GM23338 (cell line): ENCODE measurements at regions not wholly inside any gene's neighbourhood (a gene's known extent, or its start where the extent isn't known, plus 50 kb on each side); places are given as distances from the start of the nearest gene placed in this dataset.

ENCODE experiments used
- ATAC-seq: fragments of 200-7000 bp; cut with Tn5 transposase; 3 replicates; pipeline ENCODE4 v1.9.1; 2020
- DNase-seq: peaks from one replicate; pipeline ENCODE4 v3.0.0-alpha.2; 2015; ENCODE audit warnings: low spot score
- H2AFZ ChIP-seq: fragments of 200-600 bp; sonication (generic); 2 replicates; pipeline ENCODE4 v1.8.0; 2016; ENCODE audit warnings: antibody characterized with exemption, mild to moderate bottlenecking, moderate library complexity
- H3F3A ChIP-seq: fragments of 200-600 bp; sonication (generic); replicated peaks from 2 replicates; pipeline ENCODE4 v1.8.0; 2017; ENCODE audit warnings: antibody characterized with exemption, mixed run types, low read depth
- H3K27ac ChIP-seq: fragments of 200-600 bp; sonication (generic); 2 replicates; pipeline ENCODE4 v1.6.1; 2016; ENCODE audit warnings: low read depth
- H3K27me3 ChIP-seq: fragments of 200-600 bp; sonication (generic); 2 replicates; pipeline ENCODE4 v1.8.0; 2016; ENCODE audit warnings: mild to moderate bottlenecking, mixed run types, moderate library complexity; ENCODE audit not compliant: insufficient read depth
- H3K36me3 ChIP-seq: fragments of 200-600 bp; sonication (generic); 2 replicates; pipeline ENCODE4 v1.8.0; 2016; ENCODE audit warnings: mild to moderate bottlenecking; ENCODE audit not compliant: insufficient read depth
- H3K4me1 ChIP-seq: fragments of 200-600 bp; sonication (generic); 2 replicates; pipeline ENCODE4 v1.8.0; 2016; ENCODE audit warnings: mild to moderate bottlenecking, moderate library complexity; ENCODE audit not compliant: insufficient read depth
- H3K4me2 ChIP-seq: fragments of 200-600 bp; sonication (generic); 2 replicates; pipeline ENCODE4 v1.7.1; 2017; ENCODE audit warnings: mixed run types
- H3K4me3 ChIP-seq: fragments of 200-600 bp; sonication (generic); 2 replicates; pipeline ENCODE4 v1.6.1; 2016; ENCODE audit warnings: mixed run types
- H3K79me2 ChIP-seq: fragments of 200-600 bp; sonication (generic); replicated peaks from 2 replicates; pipeline ENCODE4 v1.8.0; 2017; ENCODE audit warnings: mild to moderate bottlenecking; ENCODE audit not compliant: insufficient read depth
- H3K9me2 ChIP-seq: fragments of 200-600 bp; sonication (generic); 2 replicates; pipeline ENCODE4 v1.8.0; 2017; ENCODE audit not compliant: insufficient read depth
- H4K20me1 ChIP-seq: fragments of 200-600 bp; sonication (generic); replicated peaks from 2 replicates; pipeline ENCODE4 v1.8.0; 2017; ENCODE audit warnings: mild to moderate bottlenecking; ENCODE audit not compliant: insufficient read depth
- H3K27ac Mint-ChIP-seq: 2 replicates; pipeline ENCODE4 v1.8.0; 2020; ENCODE audit warnings: inconsistent platforms, mild to moderate bottlenecking, moderate library complexity, mixed read lengths
- H3K27me3 Mint-ChIP-seq: 3 replicates; pipeline ENCODE4 v1.8.0; 2022; ENCODE audit warnings: low read depth, mild to moderate bottlenecking, moderate library complexity, mixed read lengths, inconsistent platforms; ENCODE audit not compliant: insufficient read depth, poor library complexity
- H3K36me3 Mint-ChIP-seq: 3 replicates; pipeline ENCODE4 v1.8.0; 2021; ENCODE audit warnings: low read depth, mild to moderate bottlenecking, inconsistent platforms, moderate library complexity, mixed read lengths
- H3K4me1 Mint-ChIP-seq: 3 replicates; pipeline ENCODE4 v1.8.0; 2020; ENCODE audit warnings: mild to moderate bottlenecking, inconsistent platforms, mixed read lengths
- H3K4me3 Mint-ChIP-seq: 3 replicates; pipeline ENCODE4 v1.8.0; 2021; ENCODE audit warnings: moderate library complexity, mild to moderate bottlenecking, inconsistent platforms, mixed read lengths
- H3K9me3 Mint-ChIP-seq: 3 replicates; pipeline ENCODE4 v1.8.0; 2020; ENCODE audit warnings: moderate library complexity, mild to moderate bottlenecking, inconsistent platforms, mixed read lengths
- CREB1 ChIP-seq: fragments of 250-450 bp; sonication (Bioruptor Pico); IDR thresholded peaks from 2 replicates; pipeline ENCODE4 v1.5.0; 2020; ENCODE audit warnings: low read depth, mild to moderate bottlenecking, moderate library complexity
- CTCF ChIP-seq, 2 experiments: fragments of 200-600 bp in 1 of 2; sonication (generic) in 1 of 2; conservative IDR thresholded peaks; 2 replicates each; pipeline versions ENCODE4 v1.5.1 to v1.6.1; 2016 to 2017; ENCODE audit warnings: antibody characterized with exemption in 2 of 2, low read depth in 2 of 2, mild to moderate bottlenecking in 2 of 2, moderate library complexity in 1 of 2
- EZH2phosphoT487 ChIP-seq: fragments of 200-600 bp; sonication (generic); IDR thresholded peaks from one replicate; pipeline ENCODE4 v1.8.1; 2018; ENCODE audit warnings: antibody characterized with exemption; ENCODE audit not compliant: unreplicated experiment
- NANOG ChIP-seq: IDR thresholded peaks from 2 replicates; pipeline ENCODE4 v1.6.1; 2016; ENCODE audit warnings: antibody characterized with exemption, borderline replicate concordance
- POLR2AphosphoS5 ChIP-seq: IDR thresholded peaks from 2 replicates; pipeline ENCODE4 v1.6.1; 2016; ENCODE audit warnings: antibody characterized with exemption, low read depth
- STAT1 ChIP-seq: IDR thresholded peaks from one replicate; pipeline ENCODE4 v1.6.1; 2016; ENCODE audit warnings: antibody characterized with exemption; ENCODE audit not compliant: unreplicated experiment
- ZNF114 ChIP-seq: fragments of 250-450 bp; sonication (Bioruptor Pico); IDR thresholded peaks from 2 replicates; pipeline ENCODE4 v1.5.0; 2020; ENCODE audit warnings: mild to moderate bottlenecking, moderate library complexity
- ZNF331 ChIP-seq: fragments of 250-450 bp; sonication (Bioruptor Pico); IDR thresholded peaks from 2 replicates; pipeline ENCODE4 v1.5.0; 2020; ENCODE audit warnings: low read depth, mild to moderate bottlenecking, moderate library complexity
- TF ChIP-seq, protein P1 (sequence below): IDR thresholded peaks from one replicate; pipeline ENCODE4 v1.6.1; 2018; ENCODE audit warnings: antibody characterized with exemption; ENCODE audit not compliant: unreplicated experiment
- TF ChIP-seq, protein P2 (sequence below): fragments of 250-450 bp; sonication (Bioruptor Pico); IDR thresholded peaks from 2 replicates; pipeline ENCODE4 v1.5.0; 2020; ENCODE audit warnings: mild to moderate bottlenecking, moderate library complexity

DNA sequence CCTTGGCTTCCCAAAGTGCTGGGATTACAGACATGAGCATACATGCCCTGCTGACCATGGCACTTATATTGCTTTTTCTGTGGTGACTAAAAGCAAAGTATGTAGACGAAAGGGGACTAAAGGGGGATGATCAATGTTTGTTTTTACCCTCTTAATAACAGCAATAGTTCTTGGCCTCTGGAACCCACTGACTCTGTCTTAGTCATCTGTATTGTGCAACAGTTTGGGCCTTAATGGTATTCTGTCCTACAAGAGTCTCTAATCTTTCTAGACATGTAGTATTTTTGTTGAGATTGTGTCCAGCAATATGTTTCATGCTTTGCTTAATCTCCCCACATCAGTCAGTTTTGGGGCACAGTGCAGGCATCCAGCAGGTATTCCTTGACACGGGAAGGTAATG lies 359.9 kb upstream of the FANCL start:
- Histone ChIP-seq H3K79me2 (no peaks in the 10 kb centered on the region), H3K27ac (no peak overlapping the region), H3K9me2 (peaks cover 11% of the 10 kb centered on the region), H3K4me3 (no peak overlapping the region), H3K4me1 (no peaks in the 10 kb centered on the region), H3K36me3 (no peaks in the 10 kb centered on the region), H4K20me1 (no peaks in the 10 kb centered on the region), H2AFZ (no peak overlapping the region), H3K4me2 (no peak overlapping the region), H3K27me3 (no peaks in the 10 kb centered on the region), H3F3A (no peaks in the 10 kb centered on the region)
- no peaks in the 10 kb centered on the region for H3K4me1 Mint-ChIP-seq
- no peak overlapping the region for H3K27ac Mint-ChIP-seq
- no peaks in the 10 kb centered on the region for H3K9me3 Mint-ChIP-seq
- H3K27me3 Mint-ChIP-seq: peaks cover 1% of the 10 kb centered on the region
- no peaks in the 10 kb centered on the region for H3K36me3 Mint-ChIP-seq
- H3K4me3 Mint-ChIP-seq: no peak overlapping the region
- ATAC-seq (no peak), DNase-seq (no peak)
- TF ChIP-seq, protein P1, sequence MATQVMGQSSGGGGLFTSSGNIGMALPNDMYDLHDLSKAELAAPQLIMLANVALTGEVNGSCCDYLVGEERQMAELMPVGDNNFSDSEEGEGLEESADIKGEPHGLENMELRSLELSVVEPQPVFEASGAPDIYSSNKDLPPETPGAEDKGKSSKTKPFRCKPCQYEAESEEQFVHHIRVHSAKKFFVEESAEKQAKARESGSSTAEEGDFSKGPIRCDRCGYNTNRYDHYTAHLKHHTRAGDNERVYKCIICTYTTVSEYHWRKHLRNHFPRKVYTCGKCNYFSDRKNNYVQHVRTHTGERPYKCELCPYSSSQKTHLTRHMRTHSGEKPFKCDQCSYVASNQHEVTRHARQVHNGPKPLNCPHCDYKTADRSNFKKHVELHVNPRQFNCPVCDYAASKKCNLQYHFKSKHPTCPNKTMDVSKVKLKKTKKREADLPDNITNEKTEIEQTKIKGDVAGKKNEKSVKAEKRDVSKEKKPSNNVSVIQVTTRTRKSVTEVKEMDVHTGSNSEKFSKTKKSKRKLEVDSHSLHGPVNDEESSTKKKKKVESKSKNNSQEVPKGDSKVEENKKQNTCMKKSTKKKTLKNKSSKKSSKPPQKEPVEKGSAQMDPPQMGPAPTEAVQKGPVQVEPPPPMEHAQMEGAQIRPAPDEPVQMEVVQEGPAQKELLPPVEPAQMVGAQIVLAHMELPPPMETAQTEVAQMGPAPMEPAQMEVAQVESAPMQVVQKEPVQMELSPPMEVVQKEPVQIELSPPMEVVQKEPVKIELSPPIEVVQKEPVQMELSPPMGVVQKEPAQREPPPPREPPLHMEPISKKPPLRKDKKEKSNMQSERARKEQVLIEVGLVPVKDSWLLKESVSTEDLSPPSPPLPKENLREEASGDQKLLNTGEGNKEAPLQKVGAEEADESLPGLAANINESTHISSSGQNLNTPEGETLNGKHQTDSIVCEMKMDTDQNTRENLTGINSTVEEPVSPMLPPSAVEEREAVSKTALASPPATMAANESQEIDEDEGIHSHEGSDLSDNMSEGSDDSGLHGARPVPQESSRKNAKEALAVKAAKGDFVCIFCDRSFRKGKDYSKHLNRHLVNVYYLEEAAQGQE: no peak
- TF ChIP-seq CTCF (conservative IDR thresholded peaks at IDR 0.05; ENCODE audit: low read depth in 2 of 2): no peak
- no peak for TF ChIP-seq NANOG
- TF ChIP-seq POLR2AphosphoS5: no peak
- no peak for TF ChIP-seq ZNF114 (CRISPR knock-in tag)
- no peak for TF ChIP-seq EZH2phosphoT487
- TF ChIP-seq, protein P2, sequence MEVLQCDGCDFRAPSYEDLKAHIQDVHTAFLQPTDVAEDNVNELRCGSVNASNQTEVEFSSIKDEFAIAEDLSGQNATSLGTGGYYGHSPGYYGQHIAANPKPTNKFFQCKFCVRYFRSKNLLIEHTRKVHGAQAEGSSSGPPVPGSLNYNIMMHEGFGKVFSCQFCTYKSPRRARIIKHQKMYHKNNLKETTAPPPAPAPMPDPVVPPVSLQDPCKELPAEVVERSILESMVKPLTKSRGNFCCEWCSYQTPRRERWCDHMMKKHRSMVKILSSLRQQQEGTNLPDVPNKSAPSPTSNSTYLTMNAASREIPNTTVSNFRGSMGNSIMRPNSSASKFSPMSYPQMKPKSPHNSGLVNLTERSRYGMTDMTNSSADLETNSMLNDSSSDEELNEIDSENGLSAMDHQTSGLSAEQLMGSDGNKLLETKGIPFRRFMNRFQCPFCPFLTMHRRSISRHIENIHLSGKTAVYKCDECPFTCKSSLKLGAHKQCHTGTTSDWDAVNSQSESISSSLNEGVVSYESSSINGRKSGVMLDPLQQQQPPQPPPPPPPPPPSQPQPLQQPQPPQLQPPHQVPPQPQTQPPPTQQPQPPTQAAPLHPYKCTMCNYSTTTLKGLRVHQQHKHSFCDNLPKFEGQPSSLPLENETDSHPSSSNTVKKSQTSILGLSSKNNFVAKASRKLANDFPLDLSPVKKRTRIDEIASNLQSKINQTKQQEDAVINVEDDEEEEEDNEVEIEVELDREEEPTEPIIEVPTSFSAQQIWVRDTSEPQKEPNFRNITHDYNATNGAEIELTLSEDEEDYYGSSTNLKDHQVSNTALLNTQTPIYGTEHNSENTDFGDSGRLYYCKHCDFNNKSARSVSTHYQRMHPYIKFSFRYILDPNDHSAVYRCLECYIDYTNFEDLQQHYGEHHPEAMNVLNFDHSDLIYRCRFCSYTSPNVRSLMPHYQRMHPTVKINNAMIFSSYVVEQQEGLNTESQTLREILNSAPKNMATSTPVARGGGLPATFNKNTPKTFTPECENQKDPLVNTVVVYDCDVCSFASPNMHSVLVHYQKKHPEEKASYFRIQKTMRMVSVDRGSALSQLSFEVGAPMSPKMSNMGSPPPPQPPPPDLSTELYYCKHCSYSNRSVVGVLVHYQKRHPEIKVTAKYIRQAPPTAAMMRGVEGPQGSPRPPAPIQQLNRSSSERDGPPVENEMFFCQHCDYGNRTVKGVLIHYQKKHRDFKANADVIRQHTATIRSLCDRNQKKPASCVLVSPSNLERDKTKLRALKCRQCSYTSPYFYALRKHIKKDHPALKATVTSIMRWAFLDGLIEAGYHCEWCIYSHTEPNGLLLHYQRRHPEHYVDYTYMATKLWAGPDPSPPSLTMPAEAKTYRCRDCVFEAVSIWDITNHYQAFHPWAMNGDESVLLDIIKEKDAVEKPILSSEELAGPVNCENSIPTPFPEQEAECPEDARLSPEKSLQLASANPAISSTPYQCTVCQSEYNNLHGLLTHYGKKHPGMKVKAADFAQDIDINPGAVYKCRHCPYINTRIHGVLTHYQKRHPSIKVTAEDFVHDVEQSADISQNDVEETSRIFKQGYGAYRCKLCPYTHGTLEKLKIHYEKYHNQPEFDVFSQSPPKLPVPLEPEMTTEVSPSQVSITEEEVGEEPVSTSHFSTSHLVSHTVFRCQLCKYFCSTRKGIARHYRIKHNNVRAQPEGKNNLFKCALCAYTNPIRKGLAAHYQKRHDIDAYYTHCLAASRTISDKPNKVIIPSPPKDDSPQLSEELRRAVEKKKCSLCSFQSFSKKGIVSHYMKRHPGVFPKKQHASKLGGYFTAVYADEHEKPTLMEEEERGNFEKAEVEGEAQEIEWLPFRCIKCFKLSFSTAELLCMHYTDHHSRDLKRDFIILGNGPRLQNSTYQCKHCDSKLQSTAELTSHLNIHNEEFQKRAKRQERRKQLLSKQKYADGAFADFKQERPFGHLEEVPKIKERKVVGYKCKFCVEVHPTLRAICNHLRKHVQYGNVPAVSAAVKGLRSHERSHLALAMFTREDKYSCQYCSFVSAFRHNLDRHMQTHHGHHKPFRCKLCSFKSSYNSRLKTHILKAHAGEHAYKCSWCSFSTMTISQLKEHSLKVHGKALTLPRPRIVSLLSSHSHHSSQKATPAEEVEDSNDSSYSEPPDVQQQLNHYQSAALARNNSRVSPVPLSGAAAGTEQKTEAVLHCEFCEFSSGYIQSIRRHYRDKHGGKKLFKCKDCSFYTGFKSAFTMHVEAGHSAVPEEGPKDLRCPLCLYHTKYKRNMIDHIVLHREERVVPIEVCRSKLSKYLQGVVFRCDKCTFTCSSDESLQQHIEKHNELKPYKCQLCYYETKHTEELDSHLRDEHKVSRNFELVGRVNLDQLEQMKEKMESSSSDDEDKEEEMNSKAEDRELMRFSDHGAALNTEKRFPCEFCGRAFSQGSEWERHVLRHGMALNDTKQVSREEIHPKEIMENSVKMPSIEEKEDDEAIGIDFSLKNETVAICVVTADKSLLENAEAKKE: no peak
- no peak for TF ChIP-seq ZNF331 (CRISPR knock-in tag)
- no peak for TF ChIP-seq STAT1
- no peak for TF ChIP-seq CREB1 (CRISPR knock-in tag)
